ENCODE measurements at regions not wholly inside any gene's neighbourhood (a gene's known extent, or its start where the extent isn't known, plus 50 kb on each side); places are given as distances from the start of the nearest gene placed in this dataset.

GRCh38 chr6:23601811-23602345 lies 524.1 kb upstream of the NRSN1 start:
- peaks cover 0 to 26% (median 2%) of the 10 kb centered on the region in 11 donors for H3K9me3 ChIP-seq
- TF ChIP-seq CTCF (IDR thresholded peaks at IDR 0.05), result no peak
- ATAC-seq, result no peak
- 77 to 89% methylated on average over 1 of the region's 1 CpG for WGBS, 2 donors
- no peaks in the 10 kb centered on the region for H3K4me1 ChIP-seq
- no peak for DNase-seq
- intact Hi-C loops (cut with DNase I), result no loop called here
- no peak overlapping the region for H3K4me3 ChIP-seq
- H3K36me3 ChIP-seq, result no peaks in the 10 kb centered on the region
- H3K27ac ChIP-seq, result no peak overlapping the region
- no peaks in the 10 kb centered on the region for H3K27me3 ChIP-seq

GRCh38 chr6:23608931-23609435 lies 517.0 kb upstream of the NRSN1 start:
- DNase-seq, result no peak
- no peaks in the 10 kb centered on the region for H3K36me3 ChIP-seq
- WGBS, 2 donors, result 61 to 62% methylated on average over 5 of the region's 5 CpGs
- peaks cover 0 to 19% (median 0%) of the 10 kb centered on the region in 11 donors for H3K9me3 ChIP-seq
- ATAC-seq, result no peak
- no peaks in the 10 kb centered on the region for H3K27me3 ChIP-seq
- intact Hi-C loops (cut with DNase I), result no loop called here
- no peak for TF ChIP-seq CTCF (IDR thresholded peaks at IDR 0.05)
- no peaks in the 10 kb centered on the region for H3K4me1 ChIP-seq
- H3K27ac ChIP-seq, result no peak overlapping the region
- no peak overlapping the region for H3K4me3 ChIP-seq

GRCh38 chr6:23611776-23612381 lies 514.1 kb upstream of the NRSN1 start:
- H3K4me3 ChIP-seq, result no peak overlapping the region
- WGBS, 2 donors, result 60 to 63% methylated on average over 6 of the region's 6 CpGs
- intact Hi-C loops (cut with DNase I), result no loop called here
- H3K27me3 ChIP-seq, result no peaks in the 10 kb centered on the region
- no peak overlapping the region for H3K27ac ChIP-seq
- no peaks in the 10 kb centered on the region for H3K9me3 ChIP-seq
- ATAC-seq (no peak), DNase-seq (no peak)
- H3K4me1 ChIP-seq, result no peaks in the 10 kb centered on the region
- H3K36me3 ChIP-seq, result no peaks in the 10 kb centered on the region
- no peak for TF ChIP-seq CTCF (IDR thresholded peaks at IDR 0.05)

GRCh38 chr6:23618366-23618765 lies 507.6 kb upstream of the NRSN1 start:
- no peak overlapping the region for H3K4me3 ChIP-seq
- intact Hi-C loops (cut with DNase I), result no loop called here
- H3K4me1 ChIP-seq, result no peaks in the 10 kb centered on the region
- no peak overlapping the region for H3K27ac ChIP-seq
- no peaks in the 10 kb centered on the region for H3K27me3 ChIP-seq
- TF ChIP-seq CTCF (IDR thresholded peaks at IDR 0.05), result no peak
- DNase-seq, result no peak
- no peak for ATAC-seq
- peaks cover 0 to 5% (median 0%) of the 10 kb centered on the region in 11 donors for H3K9me3 ChIP-seq
- H3K36me3 ChIP-seq, result no peaks in the 10 kb centered on the region
